ENCODE measurements at regions not wholly inside any gene's neighbourhood (a gene's known extent, or its start where the extent isn't known, plus 50 kb on each side); places are given as distances from the start of the nearest gene placed in this dataset.

- peak overlapping the region; percentile 89 to 98 (median 95) for H3K27ac Mint-ChIP-seq
- peaks cover 3% of the 10 kb centered on the region for H3K36me3 Mint-ChIP-seq (ENCODE audit: low read depth)
- H3K4me3 Mint-ChIP-seq = peak overlapping the region in 2 of 3 experiments; percentile 4 to 16
- H3K9me3 Mint-ChIP-seq = peaks cover 13% of the 10 kb centered on the region
- peaks cover 39% of the 10 kb centered on the region for H3K4me1 Mint-ChIP-seq
- no peaks in the 10 kb centered on the region for H3K27me3 Mint-ChIP-seq (ENCODE audit: low read depth)
- TF ChIP-seq, protein P1, sequence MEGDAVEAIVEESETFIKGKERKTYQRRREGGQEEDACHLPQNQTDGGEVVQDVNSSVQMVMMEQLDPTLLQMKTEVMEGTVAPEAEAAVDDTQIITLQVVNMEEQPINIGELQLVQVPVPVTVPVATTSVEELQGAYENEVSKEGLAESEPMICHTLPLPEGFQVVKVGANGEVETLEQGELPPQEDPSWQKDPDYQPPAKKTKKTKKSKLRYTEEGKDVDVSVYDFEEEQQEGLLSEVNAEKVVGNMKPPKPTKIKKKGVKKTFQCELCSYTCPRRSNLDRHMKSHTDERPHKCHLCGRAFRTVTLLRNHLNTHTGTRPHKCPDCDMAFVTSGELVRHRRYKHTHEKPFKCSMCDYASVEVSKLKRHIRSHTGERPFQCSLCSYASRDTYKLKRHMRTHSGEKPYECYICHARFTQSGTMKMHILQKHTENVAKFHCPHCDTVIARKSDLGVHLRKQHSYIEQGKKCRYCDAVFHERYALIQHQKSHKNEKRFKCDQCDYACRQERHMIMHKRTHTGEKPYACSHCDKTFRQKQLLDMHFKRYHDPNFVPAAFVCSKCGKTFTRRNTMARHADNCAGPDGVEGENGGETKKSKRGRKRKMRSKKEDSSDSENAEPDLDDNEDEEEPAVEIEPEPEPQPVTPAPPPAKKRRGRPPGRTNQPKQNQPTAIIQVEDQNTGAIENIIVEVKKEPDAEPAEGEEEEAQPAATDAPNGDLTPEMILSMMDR (IDR thresholded peaks at IDR 0.05; ENCODE audit: unreplicated experiment in 3 of 3) = no peak
Observed at GRCh38 chr15:68512052-68512451, 66.7 kb upstream of the CORO2B start.

GRCh38 chr15:68512598-68512997 is 66.2 kb upstream of the CORO2B start:
- Mint-ChIP-seq H3K4me3 (peak overlapping the region in 2 of 3 experiments; percentile 20 to 29), H3K27ac (peak overlapping the region; percentile 89 to 98 (median 95)), H3K27me3 (ENCODE audit: low read depth) (no peaks in the 10 kb centered on the region), H3K36me3 (ENCODE audit: low read depth) (peaks cover 3% of the 10 kb centered on the region), H3K9me3 (peaks cover 13% of the 10 kb centered on the region), H3K4me1 (peaks cover 44% of the 10 kb centered on the region)
- TF ChIP-seq, protein P1 (IDR thresholded peaks at IDR 0.05; ENCODE audit: unreplicated experiment in 3 of 3) = no peak

GRCh38 chr15:68515371-68516095 is 63.3 kb upstream of the CORO2B start:
- TF ChIP-seq, protein P1 (IDR thresholded peaks at IDR 0.05; ENCODE audit: unreplicated experiment in 3 of 3) = no peak
- Mint-ChIP-seq H3K27ac (peak overlapping the region in 2 of 3 experiments; percentile 17 to 95), H3K4me1 (peaks cover 49% of the 10 kb centered on the region), H3K4me3 (no peak overlapping the region), H3K36me3 (ENCODE audit: low read depth) (peaks cover 3% of the 10 kb centered on the region), H3K27me3 (ENCODE audit: low read depth) (no peaks in the 10 kb centered on the region), H3K9me3 (peaks cover 13% of the 10 kb centered on the region)

DNA sequence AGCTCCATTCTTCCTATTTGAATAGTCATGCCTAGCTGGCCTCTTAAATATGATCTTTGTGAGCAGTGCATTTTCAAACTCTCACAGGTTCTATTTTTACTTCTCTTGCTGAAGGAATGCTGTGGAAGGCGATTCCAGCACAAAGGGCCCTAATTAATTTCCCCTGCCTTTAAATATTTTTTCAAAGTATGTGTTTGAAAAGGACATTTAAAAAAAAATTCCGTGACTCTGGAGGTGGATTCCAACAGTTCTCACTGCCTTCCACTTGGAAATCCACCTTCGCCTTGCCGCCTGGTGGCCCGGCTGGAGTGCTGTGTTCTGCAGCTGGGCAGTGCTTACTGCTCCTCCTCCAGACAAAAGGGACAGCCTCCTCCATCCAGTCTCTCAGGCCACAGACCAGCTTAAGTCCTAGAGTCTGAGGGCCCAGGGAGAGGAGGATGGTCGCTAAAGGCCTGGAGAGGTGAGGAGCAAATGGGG is 61.5 kb upstream of the CORO2B start:
- peak overlapping the region in 1 of 3 experiments; percentile 24 for H3K4me3 Mint-ChIP-seq
- no peaks in the 10 kb centered on the region for H3K27me3 Mint-ChIP-seq (ENCODE audit: low read depth)
- H3K36me3 Mint-ChIP-seq (ENCODE audit: low read depth) = peaks cover 3% of the 10 kb centered on the region
- H3K4me1 Mint-ChIP-seq = peaks cover 32% of the 10 kb centered on the region
- TF ChIP-seq, protein P1 (IDR thresholded peaks at IDR 0.05; ENCODE audit: unreplicated experiment in 3 of 3) = peak; percentile 11 to 33 (median 27)
- H3K9me3 Mint-ChIP-seq = peaks cover 10% of the 10 kb centered on the region
- peak overlapping the region; percentile 34 to 95 (median 94) for H3K27ac Mint-ChIP-seq

GRCh38 chr15:68518046-68518445 is 60.7 kb upstream of the CORO2B start:
- no peaks in the 10 kb centered on the region for H3K36me3 Mint-ChIP-seq (ENCODE audit: low read depth)
- peaks cover 6% of the 10 kb centered on the region for H3K9me3 Mint-ChIP-seq
- TF ChIP-seq, protein P1 (IDR thresholded peaks at IDR 0.05; ENCODE audit: unreplicated experiment in 3 of 3) = no peak
- H3K27me3 Mint-ChIP-seq (ENCODE audit: low read depth) = peaks cover 3% of the 10 kb centered on the region
- no peak overlapping the region for H3K4me3 Mint-ChIP-seq
- peaks cover 25% of the 10 kb centered on the region for H3K4me1 Mint-ChIP-seq
- peak overlapping the region; percentile 34 to 95 (median 94) for H3K27ac Mint-ChIP-seq
